ENCODE measurements at regions not wholly inside any gene's neighbourhood (a gene's known extent, or its start where the extent isn't known, plus 50 kb on each side); places are given as distances from the start of the nearest gene placed in this dataset.

GRCh38 chr4:37008199-37008598 is 236.3 kb upstream of the NWD2 start:
- no peak for TF ChIP-seq CTCF (IDR thresholded peaks at IDR 0.05; ENCODE audit: poor library complexity)
- no peak for TF ChIP-seq EZH2 (IDR thresholded peaks at IDR 0.05; ENCODE audit: borderline replicate concordance)

Data from hepatocyte (in vitro differentiated cells).